ENCODE measurements at regions not wholly inside any gene's neighbourhood (a gene's known extent, or its start where the extent isn't known, plus 50 kb on each side); places are given as distances from the start of the nearest gene placed in this dataset.

- Histone ChIP-seq H3K4me1 (replicated peaks) (no peaks in the 10 kb centered on the region), H3K27ac (no peak overlapping the region), H3K9me3 (no peaks in the 10 kb centered on the region), H3K36me3 (no peaks in the 10 kb centered on the region), H3K4me3 (no peak overlapping the region), H3K27me3 (replicated peaks; ENCODE audit: insufficient read depth) (no peaks in the 10 kb centered on the region)
- intact Hi-C loops (cut with DNase I), result no loop called here
- no peak for DNase-seq (ENCODE audit: low spot score)
- TF ChIP-seq, protein P1, sequence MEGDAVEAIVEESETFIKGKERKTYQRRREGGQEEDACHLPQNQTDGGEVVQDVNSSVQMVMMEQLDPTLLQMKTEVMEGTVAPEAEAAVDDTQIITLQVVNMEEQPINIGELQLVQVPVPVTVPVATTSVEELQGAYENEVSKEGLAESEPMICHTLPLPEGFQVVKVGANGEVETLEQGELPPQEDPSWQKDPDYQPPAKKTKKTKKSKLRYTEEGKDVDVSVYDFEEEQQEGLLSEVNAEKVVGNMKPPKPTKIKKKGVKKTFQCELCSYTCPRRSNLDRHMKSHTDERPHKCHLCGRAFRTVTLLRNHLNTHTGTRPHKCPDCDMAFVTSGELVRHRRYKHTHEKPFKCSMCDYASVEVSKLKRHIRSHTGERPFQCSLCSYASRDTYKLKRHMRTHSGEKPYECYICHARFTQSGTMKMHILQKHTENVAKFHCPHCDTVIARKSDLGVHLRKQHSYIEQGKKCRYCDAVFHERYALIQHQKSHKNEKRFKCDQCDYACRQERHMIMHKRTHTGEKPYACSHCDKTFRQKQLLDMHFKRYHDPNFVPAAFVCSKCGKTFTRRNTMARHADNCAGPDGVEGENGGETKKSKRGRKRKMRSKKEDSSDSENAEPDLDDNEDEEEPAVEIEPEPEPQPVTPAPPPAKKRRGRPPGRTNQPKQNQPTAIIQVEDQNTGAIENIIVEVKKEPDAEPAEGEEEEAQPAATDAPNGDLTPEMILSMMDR (IDR thresholded peaks at IDR 0.05), result no peak
- TF ChIP-seq POLR2A (IDR thresholded peaks at IDR 0.05) (no peak), POLR2AphosphoS5 (IDR thresholded peaks at IDR 0.05) (no peak)
- 90% methylated on average over 2 of the region's 2 CpGs for WGBS
These were observed 120.2 kb upstream of the ADRA1D start for GRCh38 chr20:4369119-4369797.

GRCh38 chr20:4366076-4366475, 117.0 kb upstream of the ADRA1D start:
- no peaks in the 10 kb centered on the region for H3K36me3 ChIP-seq
- H3K27me3 ChIP-seq (replicated peaks; ENCODE audit: insufficient read depth), result no peaks in the 10 kb centered on the region
- TF ChIP-seq POLR2AphosphoS5 (IDR thresholded peaks at IDR 0.05), result no peak
- TF ChIP-seq, protein P1 (IDR thresholded peaks at IDR 0.05), result no peak
- TF ChIP-seq POLR2A (IDR thresholded peaks at IDR 0.05), result no peak
- 57% methylated on average over 1 of the region's 1 CpG for WGBS
- intact Hi-C loops (cut with DNase I), result no loop called here
- no peaks in the 10 kb centered on the region for H3K9me3 ChIP-seq
- no peak for DNase-seq (ENCODE audit: low spot score)
- no peak overlapping the region for H3K4me3 ChIP-seq
- H3K27ac ChIP-seq, result no peak overlapping the region
- H3K4me1 ChIP-seq (replicated peaks), result no peaks in the 10 kb centered on the region

DNA sequence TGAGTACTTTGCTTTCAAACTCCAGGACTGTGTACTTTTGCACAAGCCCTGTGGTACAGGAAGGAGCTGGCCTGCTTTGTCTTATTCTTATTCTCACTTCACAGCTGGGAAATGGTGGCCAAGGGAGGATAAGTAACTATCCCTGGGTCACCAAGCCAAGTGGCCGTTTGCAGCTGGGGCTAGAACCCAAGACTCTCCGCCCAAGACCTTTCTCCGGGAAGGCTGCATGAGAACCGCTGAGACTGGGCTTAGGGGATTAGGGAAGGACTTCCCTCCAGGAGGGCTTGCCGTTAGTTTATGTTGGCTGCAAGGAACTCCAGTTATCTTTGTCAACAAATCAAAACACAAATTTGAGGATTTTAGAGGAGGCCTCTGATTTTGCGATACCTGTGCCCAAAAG, 109.5 kb upstream of the ADRA1D start:
- 73% methylated on average over 6 of the region's 6 CpGs for WGBS
- Histone ChIP-seq H3K4me3 (no peak overlapping the region), H3K36me3 (no peaks in the 10 kb centered on the region), H3K9me3 (no peaks in the 10 kb centered on the region), H3K27ac (no peak overlapping the region), H3K27me3 (replicated peaks; ENCODE audit: insufficient read depth) (no peaks in the 10 kb centered on the region), H3K4me1 (replicated peaks) (no peaks in the 10 kb centered on the region)
- intact Hi-C loops (cut with DNase I), result no loop called here
- TF ChIP-seq POLR2AphosphoS5 (IDR thresholded peaks at IDR 0.05) (no peak), POLR2A (IDR thresholded peaks at IDR 0.05) (no peak)
- TF ChIP-seq, protein P1 (IDR thresholded peaks at IDR 0.05), result no peak
- DNase-seq (ENCODE audit: low spot score), result no peak

DNA sequence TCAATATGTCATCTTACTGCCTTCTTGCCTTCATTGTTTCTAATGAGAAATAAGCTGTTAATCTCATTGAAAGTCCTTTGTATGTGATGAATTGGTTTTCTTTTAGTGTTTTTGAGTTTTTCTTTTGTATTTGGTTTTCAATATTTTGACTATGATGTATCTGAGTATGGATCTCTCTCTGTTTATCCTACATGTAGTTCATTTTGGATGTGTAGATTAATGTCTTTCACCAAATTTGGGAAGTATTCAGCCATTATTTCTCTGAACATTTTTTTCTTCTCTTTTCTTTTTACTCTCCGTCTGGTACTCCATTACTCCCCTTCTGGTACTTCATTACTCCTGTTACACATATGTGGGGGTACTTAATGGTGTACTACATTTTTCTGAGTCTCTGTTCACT, 103.3 kb upstream of the ADRA1D start:
- H3K4me1 ChIP-seq (replicated peaks), result no peaks in the 10 kb centered on the region
- H3K9me3 ChIP-seq, result no peaks in the 10 kb centered on the region
- no peaks in the 10 kb centered on the region for H3K36me3 ChIP-seq
- H3K4me3 ChIP-seq, result no peak overlapping the region
- no peaks in the 10 kb centered on the region for H3K27me3 ChIP-seq (replicated peaks; ENCODE audit: insufficient read depth)
- no peak overlapping the region for H3K27ac ChIP-seq
- 97% methylated on average over 1 of the region's 1 CpG for WGBS
- TF ChIP-seq POLR2A (IDR thresholded peaks at IDR 0.05), result no peak
- TF ChIP-seq, protein P1 (IDR thresholded peaks at IDR 0.05), result no peak
- intact Hi-C loops (cut with DNase I), result no loop called here
- DNase-seq (ENCODE audit: low spot score), result no peak

- WGBS, result 50% methylated on average over 1 of the region's 1 CpG
- Histone ChIP-seq H3K4me1 (replicated peaks) (no peaks in the 10 kb centered on the region), H3K9me3 (no peaks in the 10 kb centered on the region), H3K36me3 (no peaks in the 10 kb centered on the region), H3K27ac (no peak overlapping the region), H3K27me3 (replicated peaks; ENCODE audit: insufficient read depth) (no peaks in the 10 kb centered on the region), H3K4me3 (no peak overlapping the region)
- no peak for DNase-seq (ENCODE audit: low spot score)
- TF ChIP-seq POLR2AphosphoS5 (IDR thresholded peaks at IDR 0.05) (no peak), POLR2A (IDR thresholded peaks at IDR 0.05) (no peak)
- TF ChIP-seq, protein P1 (IDR thresholded peaks at IDR 0.05), result no peak
- intact Hi-C loops (cut with DNase I), result no loop called here
These were observed 101.0 kb upstream of the ADRA1D start for GRCh38 chr20:4350096-4350495.
